HG03139 (cell line): ENCODE measurements at regions not wholly inside any gene's neighbourhood (a gene's known extent, or its start where the extent isn't known, plus 50 kb on each side); places are given as distances from the start of the nearest gene placed in this dataset.
"Not testable (repeated sequence)": the region's sequence is repeated elsewhere in the genome, so short reads cannot be mapped to it uniquely, and the experiment has no call there.

Experiments used
- ATAC-seq: cut with Tn5 transposase; IDR thresholded peaks from one replicate; pipeline ENCODE4 v1.9.1; 2021; ENCODE audit not compliant: unreplicated experiment

DNA sequence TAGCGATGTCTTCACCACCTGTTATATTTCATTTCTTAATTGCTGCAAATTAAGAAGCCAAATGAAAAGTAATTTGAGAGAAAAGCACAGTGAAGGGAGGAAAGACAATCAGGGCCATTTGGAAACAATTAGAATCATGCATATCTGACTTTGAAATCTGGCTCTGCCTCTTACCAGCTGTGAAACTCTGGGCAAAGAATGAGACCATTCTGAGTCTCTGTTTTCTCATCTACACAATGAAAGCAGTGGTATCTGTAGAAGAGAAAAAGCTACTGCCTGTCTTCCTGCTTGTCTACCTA lies 334.5 kb upstream of the CYRIA start:
- ATAC-seq, result no peak

DNA sequence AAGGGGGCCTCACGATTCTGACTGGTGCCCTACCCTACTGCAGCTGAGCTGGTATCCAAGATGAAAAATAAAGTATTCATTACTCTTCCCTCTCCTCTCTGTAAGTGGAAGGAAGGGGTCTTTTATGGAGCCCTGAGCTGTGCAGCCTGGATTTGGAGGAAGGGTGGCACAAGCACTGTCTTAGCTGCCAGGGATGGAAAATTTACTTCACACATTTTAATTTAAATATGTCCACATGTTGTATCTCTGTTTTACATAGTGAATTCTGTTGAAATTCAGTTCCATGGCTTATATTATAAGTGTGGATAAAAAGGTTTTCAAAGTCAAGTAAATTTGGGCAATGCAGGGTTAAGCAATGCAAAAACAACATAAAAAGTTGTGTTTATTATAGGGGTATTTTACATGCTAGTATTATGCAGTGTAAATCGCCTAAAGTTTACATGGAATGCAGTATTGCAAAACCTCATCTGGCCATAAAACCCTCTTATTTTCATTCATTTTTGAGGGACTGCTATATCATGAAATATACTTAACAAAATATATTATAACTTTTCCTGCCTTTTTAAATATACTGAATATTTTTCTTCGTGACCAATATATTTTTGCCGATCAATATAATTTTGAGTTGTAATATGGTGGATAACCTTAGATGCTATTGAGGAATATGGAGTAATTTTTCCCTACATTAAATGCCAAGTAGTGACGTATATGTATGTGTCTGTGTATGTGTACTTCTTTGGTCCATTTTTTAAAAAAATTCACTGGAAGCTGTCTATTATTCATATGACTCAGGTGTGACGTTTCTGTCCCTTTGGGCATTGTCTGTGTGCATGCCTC lies 333.9 kb upstream of the CYRIA start:
- no peak for ATAC-seq

DNA sequence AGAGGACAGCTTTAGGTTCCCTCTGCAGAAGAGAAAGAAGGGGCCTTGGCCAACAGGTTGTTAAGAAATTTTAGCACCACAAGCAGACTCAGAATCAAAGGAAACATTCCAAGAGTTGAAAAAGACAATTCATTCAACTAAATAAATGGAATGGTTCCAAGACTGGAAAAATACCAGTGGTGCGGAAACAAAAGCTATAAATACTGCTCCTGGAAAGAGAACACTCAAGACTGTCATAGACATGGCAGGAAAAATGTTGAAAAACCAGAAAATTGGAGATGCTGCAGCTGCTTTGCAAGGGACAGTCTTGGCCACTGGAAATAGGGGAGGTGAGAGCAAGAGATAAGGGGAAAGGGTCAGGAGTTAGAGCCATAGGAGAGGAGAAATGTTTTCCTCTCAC lies 312.7 kb upstream of the CYRIA start:
- ATAC-seq, result no peak

DNA sequence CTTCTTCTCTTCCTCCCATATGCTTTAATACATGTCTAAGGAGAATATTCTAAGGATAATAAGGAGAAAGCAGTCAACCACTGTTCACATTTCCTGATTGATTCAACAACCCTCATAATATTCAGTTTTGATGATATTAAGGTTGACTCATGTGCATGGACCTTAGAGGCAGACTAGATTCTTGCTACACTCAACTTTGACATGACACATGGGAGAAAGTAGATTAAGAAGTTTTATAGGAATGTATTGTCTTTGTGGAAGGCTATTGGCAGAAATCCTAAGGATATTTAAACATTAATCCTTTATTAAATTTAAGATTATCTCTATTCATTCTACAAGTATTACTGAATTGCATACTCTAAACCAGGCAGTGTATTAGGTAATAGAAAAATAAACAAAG lies 309.1 kb upstream of the CYRIA start:
- no peak for ATAC-seq

DNA sequence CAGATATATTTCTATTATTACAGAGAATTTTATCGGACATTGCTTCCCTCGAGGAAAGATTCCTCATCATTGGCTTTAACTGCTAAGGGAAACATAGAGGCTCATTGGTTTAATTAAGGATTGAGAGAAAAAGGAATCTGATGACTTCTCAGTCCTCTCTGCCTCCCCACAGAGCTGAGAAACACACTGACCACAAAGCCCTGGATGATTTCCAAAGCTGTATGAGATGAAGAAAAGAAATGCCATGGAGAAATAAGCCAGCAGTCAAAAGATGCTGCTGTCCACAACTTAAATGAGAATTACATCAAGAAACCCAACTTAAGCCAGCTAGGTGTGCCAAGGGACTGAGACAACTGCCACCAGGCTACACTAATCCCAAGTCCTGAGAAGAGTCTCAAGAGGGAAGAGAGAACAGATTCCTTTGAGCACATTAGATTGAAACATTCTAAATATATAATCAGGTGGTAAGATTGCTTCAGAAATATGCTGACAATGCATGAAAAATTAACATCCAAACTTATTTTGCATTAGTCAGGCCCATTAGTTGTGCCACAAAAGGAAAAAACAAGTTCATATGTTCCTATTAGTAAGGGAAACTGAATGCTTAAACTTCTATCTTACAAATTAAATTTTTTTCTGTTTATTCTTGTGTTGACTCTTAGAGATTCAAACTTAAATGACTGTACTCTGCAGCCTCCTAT lies 308.1 kb upstream of the CYRIA start:
- no peak for ATAC-seq

DNA sequence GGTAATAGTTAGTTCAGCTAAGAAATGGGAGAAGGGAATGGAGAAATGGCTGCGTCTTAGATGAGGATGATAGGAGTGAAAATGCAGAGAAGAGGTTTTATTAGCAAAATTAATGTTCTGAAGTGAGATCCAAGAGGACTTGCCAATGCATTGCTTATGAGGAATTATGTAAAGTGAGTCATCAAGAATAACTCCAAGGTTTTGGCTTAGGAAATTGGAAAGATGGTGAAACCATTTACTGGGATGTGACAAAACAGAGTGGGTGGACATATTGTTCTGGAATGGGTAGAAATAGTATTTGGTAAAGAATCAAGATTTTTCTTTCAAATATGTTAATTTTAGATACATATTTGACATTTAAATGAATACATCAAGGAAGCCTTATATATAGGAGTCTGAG lies 306.6 kb upstream of the CYRIA start:
- no peak for ATAC-seq

DNA sequence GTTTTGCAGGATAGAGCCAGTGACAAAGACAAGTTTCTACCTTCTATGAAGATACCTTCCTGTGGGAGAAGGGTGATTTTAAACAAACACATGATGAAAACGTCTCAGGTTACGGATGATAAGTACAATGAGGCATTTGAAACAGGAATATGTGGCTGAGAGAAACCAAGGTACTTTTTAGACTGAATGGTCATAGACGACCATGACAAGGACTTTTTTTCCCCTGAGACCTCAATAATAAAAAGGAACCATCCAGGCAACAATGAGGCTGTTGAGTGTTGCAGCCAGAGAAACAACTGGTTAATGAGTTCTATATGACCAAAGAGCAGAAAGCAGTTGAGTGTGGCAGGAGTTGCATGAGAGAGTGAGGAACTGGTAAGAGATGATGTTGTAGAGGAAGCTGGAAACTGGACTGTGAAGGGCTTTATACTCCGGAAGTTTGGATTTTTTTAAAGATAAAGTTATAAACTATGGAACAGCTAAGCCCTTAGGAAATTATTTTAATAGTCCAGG lies 306.1 kb upstream of the CYRIA start:
- no peak for ATAC-seq

DNA sequence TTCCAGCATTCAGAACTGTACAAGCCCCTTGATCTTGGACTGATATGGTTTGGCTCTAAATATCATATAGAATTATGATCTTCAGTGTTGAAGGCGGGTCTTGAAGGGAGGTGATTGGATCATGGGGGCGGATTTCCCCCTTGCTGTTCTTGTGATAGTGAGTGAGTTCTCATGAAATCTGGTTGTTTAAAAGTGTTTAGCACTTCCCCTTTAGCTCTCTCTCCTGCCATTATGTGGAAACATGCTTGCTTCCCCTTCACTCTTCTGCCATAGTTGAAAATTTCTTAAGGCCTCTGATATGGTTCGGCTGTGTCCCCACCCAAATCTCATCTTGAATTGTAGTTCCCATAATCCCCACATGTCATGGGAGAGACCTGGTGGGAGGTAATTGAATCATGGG lies 305.3 kb upstream of the CYRIA start:
- ATAC-seq, result not testable (repeated sequence)

DNA sequence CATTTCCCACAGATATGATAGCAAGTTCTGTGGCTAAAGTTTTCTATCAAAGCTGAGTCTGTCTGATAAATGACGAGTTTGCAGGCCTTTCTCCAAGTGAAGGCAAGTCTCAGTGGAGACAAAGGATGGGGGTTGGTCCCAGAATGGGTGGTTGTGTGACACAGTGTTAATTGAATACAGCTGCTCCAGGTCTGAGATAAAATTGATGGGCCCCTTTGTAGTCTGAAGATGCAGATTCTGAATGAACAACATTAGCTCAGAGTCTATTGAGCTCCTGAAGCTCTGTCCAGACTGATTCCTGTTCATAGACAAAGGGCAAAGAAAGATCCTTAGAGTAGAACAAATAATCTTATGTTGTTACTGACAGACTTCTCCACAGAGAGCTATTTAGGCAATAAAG lies 296.9 kb upstream of the CYRIA start:
- ATAC-seq, result no peak

DNA sequence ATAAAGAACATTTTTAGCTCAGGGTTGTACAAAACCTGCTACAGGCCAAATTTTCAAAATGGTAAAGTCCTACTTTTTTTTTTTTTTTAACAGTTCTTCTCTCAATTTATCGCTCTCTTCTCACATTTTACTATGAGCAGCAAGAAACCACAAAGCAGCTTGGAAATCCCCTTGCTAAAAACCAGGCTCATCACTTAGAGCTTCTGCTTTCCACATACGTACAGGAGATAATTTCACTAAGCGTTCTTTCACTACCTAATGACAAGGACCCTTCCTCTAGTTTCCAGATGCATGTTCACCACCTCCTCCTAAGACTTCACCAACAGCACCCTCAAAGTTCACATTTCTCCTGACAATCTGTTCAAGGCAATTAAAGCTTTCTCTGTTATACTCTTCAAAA lies 294.9 kb upstream of the CYRIA start:
- ATAC-seq, result no peak

DNA sequence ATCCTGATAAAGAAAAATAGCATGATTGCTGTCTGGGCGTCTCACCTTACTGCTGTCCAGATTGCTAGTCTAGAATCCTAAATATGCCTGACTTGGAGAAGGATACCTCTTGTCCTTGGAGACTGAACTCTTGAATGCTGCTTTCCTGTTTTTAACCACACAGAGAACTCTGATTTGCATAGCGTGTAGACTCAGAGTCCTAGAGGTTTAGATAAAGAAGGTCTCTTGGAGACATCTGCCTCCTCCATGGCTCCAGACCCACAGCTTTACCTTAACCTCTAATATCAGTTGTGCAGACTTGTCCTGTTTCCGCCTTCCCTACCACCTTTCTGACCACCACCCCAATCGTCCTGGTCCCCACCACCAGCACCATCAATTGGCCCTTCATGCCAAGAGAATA lies 292.6 kb upstream of the CYRIA start:
- ATAC-seq, result no peak

DNA sequence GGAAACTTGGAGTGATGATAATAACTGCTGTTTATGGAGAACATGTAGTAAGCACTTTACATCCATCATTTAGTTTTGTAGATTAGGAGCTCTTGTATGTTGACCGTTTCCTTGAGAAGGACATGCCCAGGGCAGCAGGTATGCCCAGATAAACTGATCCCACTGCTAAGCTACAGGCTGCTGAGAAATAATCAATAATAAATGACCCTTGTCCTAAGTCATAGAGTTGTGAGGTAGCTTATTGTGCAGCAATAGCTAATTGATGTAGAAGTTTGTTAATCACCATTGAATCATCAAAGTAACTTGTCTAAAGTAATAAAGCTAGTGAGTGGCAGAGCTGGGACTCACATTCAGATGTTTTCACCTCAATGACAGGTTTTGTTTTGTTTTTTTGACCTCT lies 287.2 kb upstream of the CYRIA start:
- no peak for ATAC-seq

DNA sequence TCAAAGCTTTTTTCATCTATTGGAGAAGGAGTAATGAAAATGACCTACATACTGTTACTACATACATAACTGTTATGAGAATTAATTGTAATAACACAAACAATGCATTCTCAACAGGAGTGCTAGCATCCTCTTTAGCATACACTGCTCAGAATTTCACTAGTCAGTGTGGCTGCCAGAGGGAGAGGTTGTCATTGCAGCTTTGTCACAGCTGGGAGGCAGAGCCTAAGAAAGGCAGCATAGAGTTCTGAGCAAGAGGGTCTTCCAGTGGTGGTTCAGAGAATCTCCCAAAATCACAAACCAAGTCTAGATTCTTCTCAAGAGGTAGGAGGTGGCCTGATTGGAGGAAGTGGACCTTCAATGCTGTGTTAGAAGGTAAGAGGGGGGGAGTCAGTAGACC lies 286.7 kb upstream of the CYRIA start:
- no peak for ATAC-seq

DNA sequence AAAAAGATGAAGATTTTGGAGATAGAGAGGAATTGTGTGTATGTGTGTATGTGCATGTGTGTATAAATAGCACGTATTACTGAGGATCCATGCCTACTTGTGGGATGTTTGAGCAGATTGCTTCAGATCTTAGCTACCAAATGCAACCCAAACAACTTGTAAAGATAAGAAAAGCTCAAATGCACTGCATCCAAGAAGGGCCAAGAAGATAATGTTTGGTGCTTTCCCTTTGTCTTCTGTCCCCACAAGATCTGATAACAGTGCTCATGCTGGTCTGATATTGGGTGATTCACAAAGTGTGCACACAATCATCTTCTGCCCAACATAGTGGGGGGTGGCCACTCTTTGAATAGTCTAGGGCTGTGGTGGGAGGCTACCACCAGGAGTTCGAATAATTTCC lies 284.8 kb upstream of the CYRIA start:
- no peak for ATAC-seq

DNA sequence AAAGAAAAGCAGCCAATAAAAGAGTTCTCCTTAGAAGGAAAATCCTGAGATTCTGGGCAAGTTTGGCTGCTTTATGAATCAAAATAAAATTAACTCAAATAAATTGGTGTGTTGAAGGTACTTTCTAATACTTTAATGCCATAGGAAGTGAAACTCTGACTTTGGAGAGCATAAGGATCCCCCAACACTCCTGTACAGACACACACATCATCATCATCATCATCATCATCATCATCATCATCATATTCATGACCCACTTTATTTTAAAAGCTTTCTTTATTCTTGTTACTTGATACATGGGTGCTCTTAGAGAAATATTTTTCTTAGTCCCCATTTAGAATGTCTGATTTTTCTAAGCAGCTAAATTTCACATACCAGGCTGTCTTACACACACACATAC lies 283.1 kb upstream of the CYRIA start:
- no peak for ATAC-seq

DNA sequence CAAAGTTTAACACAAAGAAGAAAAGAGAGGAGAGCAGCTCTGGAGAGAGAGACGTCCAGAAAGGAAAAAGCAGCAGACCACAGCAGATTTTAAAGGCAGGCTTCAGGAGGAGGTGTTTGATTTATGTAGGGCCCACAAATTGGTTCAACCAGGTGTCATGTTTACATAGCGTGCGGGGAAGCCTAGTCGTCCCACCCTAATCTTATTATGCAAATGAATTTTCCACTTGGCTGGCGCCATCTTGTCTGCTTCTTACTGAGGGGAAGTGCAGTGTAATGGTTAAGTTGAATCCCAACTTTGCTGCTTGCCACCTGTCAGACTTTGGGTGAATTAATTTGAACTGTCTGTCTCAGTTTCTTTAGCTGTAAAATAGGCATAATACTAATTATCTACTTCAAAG lies 282.4 kb upstream of the CYRIA start:
- no peak for ATAC-seq

DNA sequence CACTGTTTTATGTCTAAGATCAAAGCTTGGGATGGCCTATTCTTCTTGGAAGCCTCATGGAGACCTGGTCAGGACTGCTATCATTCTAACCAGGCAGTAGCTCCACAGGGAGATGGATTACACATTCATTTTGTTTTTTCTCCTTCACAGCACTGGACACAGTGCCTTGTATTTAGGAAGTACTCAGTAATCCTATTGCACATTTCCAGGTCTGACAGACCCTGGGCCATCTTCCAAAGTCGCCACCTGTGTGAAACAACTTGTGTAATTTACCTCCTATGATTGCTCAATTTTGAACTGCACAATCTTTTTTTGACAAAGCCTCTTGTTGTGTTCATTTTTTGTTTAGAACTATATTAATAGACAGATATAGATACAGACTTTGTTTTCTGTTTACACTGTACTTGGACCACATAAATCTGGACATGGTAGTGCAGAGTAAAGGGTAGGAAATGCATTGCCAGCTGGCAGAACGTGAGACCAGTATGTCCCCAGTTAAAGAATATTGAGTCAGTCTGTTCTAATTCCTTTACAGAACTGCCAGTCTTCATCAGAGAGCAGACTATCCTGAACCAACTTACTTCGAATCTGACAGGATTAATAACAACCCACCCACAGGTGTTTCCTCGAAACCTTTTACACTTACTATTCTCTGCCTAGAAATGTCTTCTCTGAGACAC lies 277.8 kb upstream of the CYRIA start:
- no peak for ATAC-seq

DNA sequence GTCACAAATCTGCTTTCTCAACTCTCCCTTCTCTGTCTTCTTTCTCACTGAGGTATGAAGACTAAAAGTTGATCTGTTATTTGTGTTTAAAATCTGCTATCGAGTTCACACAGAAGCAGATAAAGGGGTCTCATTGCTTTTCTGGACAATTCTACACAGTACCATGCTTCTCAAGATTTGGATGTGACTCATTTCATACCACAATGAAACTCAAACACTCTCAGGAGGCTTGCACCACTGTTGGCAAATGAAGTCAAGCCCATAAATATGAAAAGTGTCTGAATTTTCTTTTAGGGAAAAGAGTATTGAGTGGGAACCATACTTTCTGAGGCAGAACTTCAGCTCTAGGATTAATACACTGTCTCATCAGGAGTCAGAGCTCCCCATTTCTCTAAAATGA lies 274.6 kb upstream of the CYRIA start:
- no peak for ATAC-seq

DNA sequence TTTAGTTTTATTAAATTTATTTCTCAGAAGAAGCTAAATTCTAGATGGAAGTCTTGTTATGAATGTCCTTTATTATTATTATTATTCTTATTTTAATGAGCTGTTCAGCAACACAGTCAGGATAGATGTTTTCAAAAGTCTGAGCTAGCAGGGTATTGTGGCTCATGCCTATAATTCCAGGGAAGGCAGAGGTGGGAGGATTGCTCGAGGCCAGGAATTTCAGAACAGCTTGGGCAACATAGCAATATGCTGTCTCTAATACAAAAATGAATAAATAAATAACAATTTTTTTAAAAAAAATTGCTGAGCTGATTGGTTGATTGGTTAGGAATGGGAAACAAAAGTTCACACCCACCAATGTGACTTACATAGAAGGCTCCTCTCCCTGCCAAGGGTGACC lies 274.1 kb upstream of the CYRIA start:
- no peak for ATAC-seq

DNA sequence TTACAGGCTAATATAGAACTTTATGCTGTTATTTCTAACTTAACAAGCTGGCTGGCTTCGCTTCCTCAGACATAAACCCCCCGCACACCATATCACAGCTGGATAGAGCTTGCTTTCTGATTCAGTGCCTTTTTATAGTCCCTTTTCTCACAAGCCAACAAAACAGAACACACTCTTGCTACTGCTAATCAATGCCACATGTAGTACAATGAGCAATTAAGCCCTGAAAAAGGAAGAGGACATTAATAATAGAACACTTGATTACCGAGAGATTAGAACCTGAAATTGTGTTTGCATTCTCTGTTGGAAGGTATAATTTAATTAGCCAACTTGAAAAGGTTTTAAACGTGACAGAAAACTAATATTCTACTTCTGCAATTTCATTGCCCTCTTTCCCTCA lies 267.7 kb upstream of the CYRIA start:
- no peak for ATAC-seq

DNA sequence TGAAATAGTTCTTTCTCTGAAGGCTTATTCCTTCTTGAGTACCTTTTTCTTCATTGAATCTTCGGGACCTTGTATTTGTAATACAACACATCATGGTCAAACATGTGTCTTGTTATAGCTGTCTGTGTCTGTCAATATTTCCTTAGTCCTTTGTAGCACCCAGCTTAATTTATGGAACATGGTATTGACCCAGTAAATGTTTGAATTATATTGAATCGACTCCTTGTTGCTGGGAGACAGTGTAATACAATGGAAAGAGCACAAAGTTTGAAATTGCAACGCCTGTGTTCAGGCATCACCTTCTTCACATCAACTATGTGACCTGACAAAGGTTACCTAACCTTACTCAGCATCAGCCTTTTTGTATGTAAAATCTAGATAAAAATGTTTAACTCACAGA lies 267.2 kb upstream of the CYRIA start:
- ATAC-seq, result no peak

DNA sequence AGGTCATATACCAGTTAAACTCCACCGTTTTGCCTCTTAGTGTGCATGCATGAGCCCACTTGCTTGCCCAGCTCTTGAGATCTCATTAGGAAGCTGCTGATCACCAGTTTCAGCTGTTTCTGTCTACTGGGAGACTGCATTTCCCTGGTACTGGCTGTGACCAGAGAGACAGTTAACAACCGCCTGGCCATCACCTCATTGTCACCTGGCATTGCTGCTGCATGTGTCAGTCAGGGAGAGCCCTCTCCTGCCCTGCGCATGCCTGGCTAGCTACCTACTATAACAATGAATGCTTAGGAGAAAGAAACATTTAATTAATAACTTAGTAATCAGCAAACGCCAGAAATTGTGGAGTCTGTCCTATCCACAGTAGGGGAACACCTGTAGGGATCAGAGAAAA lies 265.8 kb upstream of the CYRIA start:
- no peak for ATAC-seq
